Lower leg skin (tissue), 3 donors: ENCODE measurements at regions not wholly inside any gene's neighbourhood (a gene's known extent, or its start where the extent isn't known, plus 50 kb on each side); places are given as distances from the start of the nearest gene placed in this dataset.

Experiments
- CTCF ChIP-seq, 3 donors: fragments of 450-650 bp; IDR thresholded peaks; one replicate each; pipeline ENCODE4 v1.5.1; 2016; ENCODE audit warnings: antibody characterized with exemption in 3 of 3, mild to moderate bottlenecking in 3 of 3, moderate library complexity in 2 of 3
- POLR2A ChIP-seq, 2 donors: fragments of 450-650 bp; IDR thresholded peaks; one replicate each; pipeline ENCODE4 v1.6.1; 2016 to 2017; ENCODE audit warnings: antibody characterized with exemption in 2 of 2, mild to moderate bottlenecking in 1 of 2, moderate library complexity in 1 of 2

GRCh38 chr1:191206513-191207207 lies 729.0 kb upstream of the BRINP3 start:
- TF ChIP-seq CTCF (IDR thresholded peaks at IDR 0.05) (no peak), POLR2A (IDR thresholded peaks at IDR 0.05) (no peak)
